Lower leg skin (tissue), 4 donors: ENCODE measurements at regions not wholly inside any gene's neighbourhood (a gene's known extent, or its start where the extent isn't known, plus 50 kb on each side); places are given as distances from the start of the nearest gene placed in this dataset.
"Not testable (repeated sequence)": the region's sequence is repeated elsewhere in the genome, so short reads cannot be mapped to it uniquely, and the experiment has no call there.

Source experiments
- DNase-seq, 2 donors: peaks; one replicate each; pipeline ENCODE4 v3.0.0-alpha.2; 2019; ENCODE audit warnings: low spot score in 2 of 2
- H3K4me3 ChIP-seq: fragments of 200-600 bp; sonication (generic); 2 replicates; pipeline ENCODE4 v1.5.1; 2017; ENCODE audit warnings: mild to moderate bottlenecking, low read depth; ENCODE audit not compliant: poor library complexity, severe bottlenecking
- POLR2A ChIP-seq, 2 donors: fragments of 450-650 bp; IDR thresholded peaks; one replicate each; pipeline ENCODE4 v1.6.1; 2016 to 2017; ENCODE audit warnings: antibody characterized with exemption in 2 of 2, mild to moderate bottlenecking in 1 of 2, moderate library complexity in 1 of 2
- WGBS, 2 donors: methylation state at CpG; one replicate each; pipeline ENCODE4 v1.1.5; 2018; 5-methylcytosine and 5-hydroxymethylcytosine counted together
- intact Hi-C: fragments of 100-400 bp; cut with DNase I; formaldehyde crosslinking; loops from one replicate; pipeline ENCODE4 v1.15.0; 2023; ENCODE audit warnings: low total_unique reads
- TF ChIP-seq, protein P1 (sequence below), 3 donors: fragments of 450-650 bp; IDR thresholded peaks; one replicate each; pipeline ENCODE4 v1.5.1; 2016; ENCODE audit warnings: antibody characterized with exemption in 3 of 3, mild to moderate bottlenecking in 3 of 3, moderate library complexity in 2 of 3

DNA sequence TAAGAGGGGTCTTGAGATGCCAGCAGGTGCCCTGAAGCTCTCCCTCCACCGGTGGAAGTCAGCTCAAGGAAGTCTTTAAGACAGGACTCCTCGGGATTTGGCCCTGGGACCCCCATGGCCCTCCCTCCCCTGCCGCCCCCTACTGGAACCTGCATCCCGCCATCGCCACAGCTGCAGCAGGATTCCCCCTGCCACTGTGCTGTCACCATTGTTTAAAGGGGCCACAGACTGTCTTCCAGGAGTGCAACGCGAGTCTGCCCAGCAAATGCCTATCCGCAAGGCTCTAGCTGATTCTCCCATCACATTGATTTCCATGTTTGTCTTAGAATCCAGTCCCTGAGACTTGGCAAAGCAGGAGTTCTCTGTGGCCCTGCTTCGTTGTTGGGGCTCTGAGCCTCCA is 770.8 kb upstream of the ALG10B start:
- TF ChIP-seq, protein P1, sequence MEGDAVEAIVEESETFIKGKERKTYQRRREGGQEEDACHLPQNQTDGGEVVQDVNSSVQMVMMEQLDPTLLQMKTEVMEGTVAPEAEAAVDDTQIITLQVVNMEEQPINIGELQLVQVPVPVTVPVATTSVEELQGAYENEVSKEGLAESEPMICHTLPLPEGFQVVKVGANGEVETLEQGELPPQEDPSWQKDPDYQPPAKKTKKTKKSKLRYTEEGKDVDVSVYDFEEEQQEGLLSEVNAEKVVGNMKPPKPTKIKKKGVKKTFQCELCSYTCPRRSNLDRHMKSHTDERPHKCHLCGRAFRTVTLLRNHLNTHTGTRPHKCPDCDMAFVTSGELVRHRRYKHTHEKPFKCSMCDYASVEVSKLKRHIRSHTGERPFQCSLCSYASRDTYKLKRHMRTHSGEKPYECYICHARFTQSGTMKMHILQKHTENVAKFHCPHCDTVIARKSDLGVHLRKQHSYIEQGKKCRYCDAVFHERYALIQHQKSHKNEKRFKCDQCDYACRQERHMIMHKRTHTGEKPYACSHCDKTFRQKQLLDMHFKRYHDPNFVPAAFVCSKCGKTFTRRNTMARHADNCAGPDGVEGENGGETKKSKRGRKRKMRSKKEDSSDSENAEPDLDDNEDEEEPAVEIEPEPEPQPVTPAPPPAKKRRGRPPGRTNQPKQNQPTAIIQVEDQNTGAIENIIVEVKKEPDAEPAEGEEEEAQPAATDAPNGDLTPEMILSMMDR (IDR thresholded peaks at IDR 0.05) = no peak
- no peak for TF ChIP-seq POLR2A (IDR thresholded peaks at IDR 0.05)
- intact Hi-C loops = no loop called here
- no peak overlapping the region for H3K4me3 ChIP-seq
- WGBS, 2 donors = 78 to 80% methylated on average over 9 of the region's 9 CpGs
- peak in 1 of 2 donors; percentile 50 for DNase-seq

DNA sequence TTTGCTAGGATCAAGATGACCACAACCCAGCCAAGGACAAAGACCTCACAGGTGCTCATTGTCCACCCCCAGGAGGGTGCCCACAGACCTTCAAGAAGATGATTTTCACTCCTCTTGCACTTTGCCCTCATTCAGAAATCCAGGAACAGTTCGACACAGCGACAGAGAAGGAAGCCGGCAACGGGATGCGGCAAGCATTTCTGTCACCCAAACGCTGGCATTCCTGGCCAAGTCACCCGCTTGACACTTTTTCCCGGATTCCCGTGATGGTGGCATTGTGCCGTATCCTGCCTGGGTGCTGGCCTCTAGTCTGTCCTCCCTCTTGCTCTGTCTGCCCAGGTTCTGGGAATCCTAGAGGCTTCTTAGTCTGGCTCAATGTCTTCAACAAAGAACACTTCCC is 770.4 kb upstream of the ALG10B start:
- no peak for DNase-seq
- H3K4me3 ChIP-seq = no peak overlapping the region
- WGBS, 2 donors = 97 to 99% methylated on average over 10 of the region's 10 CpGs
- no peak for TF ChIP-seq POLR2A (IDR thresholded peaks at IDR 0.05)
- TF ChIP-seq, protein P1 (IDR thresholded peaks at IDR 0.05) = no peak
- intact Hi-C loops = no loop called here

DNA sequence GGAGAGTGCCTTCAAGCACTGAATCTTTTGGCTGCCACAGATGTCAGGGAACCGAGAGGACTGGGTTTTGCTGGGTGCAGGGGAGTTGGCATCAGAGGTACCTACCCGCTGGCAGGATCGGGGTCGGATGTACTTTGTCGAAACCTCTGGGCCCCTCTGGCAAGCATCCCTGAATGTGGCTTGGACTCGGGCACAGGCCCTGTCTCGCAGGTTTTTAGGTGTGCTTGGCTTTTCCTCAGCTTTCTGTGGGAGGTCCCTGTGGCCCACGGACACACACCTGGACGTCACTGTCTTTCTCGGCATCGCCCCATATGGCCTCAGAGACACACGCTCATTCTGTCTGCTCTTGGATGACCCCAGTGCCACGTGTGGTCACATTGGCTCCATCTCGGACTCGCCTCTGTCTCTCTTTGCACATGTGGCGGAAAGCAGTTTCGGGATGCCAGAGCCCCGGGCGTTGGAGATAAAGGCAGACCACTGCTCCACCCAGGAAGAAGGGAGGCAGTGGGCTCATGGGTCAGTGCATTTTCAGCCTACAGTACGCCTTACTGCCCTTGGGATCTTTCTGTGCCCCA is 769.6 kb upstream of the ALG10B start:
- TF ChIP-seq POLR2A (IDR thresholded peaks at IDR 0.05) = no peak
- TF ChIP-seq, protein P1 (IDR thresholded peaks at IDR 0.05) = no peak
- WGBS, 2 donors = 83 to 87% methylated on average over 20 of the region's 20 CpGs
- intact Hi-C loops = no loop called here
- H3K4me3 ChIP-seq = no peak overlapping the region
- peak in 1 of 2 donors; percentile 56 for DNase-seq

DNA sequence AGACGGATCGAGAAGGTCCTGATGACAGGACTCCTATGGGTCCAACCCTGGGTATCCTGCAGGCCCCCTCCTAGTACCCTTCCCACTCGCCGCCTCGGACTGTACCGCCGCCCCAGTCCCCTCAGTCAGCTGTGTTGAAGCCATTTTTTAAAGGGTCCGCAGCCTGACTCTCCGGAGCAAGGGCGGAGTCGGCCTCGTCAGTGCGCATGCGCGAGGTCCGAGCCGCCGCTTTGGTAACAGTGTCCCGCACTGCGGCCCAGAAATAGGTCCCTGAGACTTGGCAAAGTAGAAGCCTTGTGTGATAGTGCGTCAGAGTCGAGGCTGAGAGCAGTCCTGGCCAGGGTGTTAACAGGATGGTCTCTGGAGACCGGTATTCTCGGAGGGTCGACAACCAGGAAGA is 769.0 kb upstream of the ALG10B start:
- intact Hi-C loops = no loop called here
- TF ChIP-seq, protein P1 (IDR thresholded peaks at IDR 0.05) = no peak
- TF ChIP-seq POLR2A (IDR thresholded peaks at IDR 0.05) = no peak
- WGBS, 2 donors = 86 to 89% methylated on average over 25 of the region's 25 CpGs
- no peak for DNase-seq
- H3K4me3 ChIP-seq = no peak overlapping the region

DNA sequence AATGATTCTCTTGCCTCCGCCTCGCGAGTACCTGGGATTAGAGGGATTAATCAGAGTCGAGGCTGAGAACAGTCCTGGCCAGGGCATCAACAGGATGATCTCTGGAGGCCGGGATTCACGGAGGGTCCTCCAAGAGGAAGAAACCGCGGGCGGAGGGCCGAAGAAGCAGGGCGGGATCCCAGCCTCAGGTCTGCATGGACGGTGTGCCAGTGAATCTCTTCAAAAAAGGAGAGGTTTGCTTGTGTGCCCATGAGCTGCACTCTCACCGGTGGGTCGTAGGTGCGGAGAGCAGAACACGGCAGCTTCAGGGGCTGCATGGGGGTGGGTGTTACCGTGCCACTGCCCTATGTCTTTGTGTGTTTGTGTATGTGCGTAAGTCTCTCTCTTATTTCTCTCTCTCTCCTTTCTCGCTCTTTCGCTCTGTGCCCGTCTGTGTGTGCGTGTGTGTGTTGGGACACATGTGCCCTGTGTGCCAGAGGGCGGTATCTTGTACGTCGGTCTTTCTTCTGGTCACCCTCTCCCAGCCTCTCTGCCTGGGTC is 768.2 kb upstream of the ALG10B start:
- WGBS, 2 donors = 93 to 95% methylated on average over 25 of the region's 25 CpGs
- H3K4me3 ChIP-seq = no peak overlapping the region
- DNase-seq = no peak
- TF ChIP-seq, protein P1 (IDR thresholded peaks at IDR 0.05) = no peak
- no peak for TF ChIP-seq POLR2A (IDR thresholded peaks at IDR 0.05)
- intact Hi-C loops = no loop called here

DNA sequence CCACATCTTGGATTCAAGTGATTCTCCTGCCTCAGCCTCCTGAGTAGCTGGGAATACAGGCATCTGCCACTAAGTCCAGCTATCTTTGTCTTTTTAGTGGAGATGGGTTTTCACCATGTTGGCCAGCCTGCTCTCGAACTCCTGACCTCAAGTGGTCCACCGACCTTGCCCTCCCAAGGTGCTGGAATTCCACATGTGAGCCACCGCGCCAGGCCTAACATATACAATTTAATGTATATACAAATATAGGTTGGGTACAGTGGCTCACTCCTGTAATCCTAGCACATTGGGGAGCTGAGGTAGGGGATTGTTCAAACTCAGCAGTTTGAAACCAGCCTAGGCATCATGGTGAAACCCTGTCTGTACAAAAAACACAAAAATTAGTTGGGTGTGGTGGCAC is 759.6 kb upstream of the ALG10B start:
- intact Hi-C loops, H3K4me3 ChIP-seq: not testable (repeated sequence)
- WGBS, 2 donors = 83 to 86% methylated on average over 4 of the region's 4 CpGs
- DNase-seq = peak in 1 of 2 donors; percentile 71
